ENCODE measurements at regions not wholly inside any gene's neighbourhood (a gene's known extent, or its start where the extent isn't known, plus 50 kb on each side); places are given as distances from the start of the nearest gene placed in this dataset.
A peak's percentile ranks its signal among the peaks of the same experiment; 100 is the strongest.

DNA sequence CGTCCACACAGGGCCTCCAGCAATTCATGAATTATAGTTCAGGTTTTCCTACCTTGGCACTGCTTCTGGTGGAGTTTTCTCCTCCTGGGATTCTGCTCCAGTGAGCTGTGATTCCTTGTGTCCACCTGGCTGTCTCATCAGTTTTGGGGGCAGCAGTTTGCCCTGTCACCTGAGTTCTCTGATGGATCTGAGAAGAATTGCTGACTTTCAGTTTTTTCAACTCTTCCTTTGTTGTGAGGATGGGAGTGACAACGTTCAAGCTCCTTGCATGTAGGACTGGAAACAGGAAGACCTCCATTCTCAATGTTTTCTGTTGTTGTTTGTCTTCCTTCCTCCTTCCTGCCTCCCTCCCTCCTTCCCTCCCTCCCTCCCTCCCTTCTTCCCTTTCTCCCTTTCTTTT, 359.0 kb downstream of the TSN start:
- DNase-seq (ENCODE audit: low read depth) = no peak
- TF ChIP-seq POLR2A (IDR thresholded peaks at IDR 0.05; ENCODE audit: extremely low read depth, insufficient read length) (no peak), MYC (IDR thresholded peaks at IDR 0.05; ENCODE audit: low read depth, low read length) (no peak), MAX (IDR thresholded peaks at IDR 0.05; ENCODE audit: low read depth, low read length) (no peak)
- TF ChIP-seq, protein P1, sequence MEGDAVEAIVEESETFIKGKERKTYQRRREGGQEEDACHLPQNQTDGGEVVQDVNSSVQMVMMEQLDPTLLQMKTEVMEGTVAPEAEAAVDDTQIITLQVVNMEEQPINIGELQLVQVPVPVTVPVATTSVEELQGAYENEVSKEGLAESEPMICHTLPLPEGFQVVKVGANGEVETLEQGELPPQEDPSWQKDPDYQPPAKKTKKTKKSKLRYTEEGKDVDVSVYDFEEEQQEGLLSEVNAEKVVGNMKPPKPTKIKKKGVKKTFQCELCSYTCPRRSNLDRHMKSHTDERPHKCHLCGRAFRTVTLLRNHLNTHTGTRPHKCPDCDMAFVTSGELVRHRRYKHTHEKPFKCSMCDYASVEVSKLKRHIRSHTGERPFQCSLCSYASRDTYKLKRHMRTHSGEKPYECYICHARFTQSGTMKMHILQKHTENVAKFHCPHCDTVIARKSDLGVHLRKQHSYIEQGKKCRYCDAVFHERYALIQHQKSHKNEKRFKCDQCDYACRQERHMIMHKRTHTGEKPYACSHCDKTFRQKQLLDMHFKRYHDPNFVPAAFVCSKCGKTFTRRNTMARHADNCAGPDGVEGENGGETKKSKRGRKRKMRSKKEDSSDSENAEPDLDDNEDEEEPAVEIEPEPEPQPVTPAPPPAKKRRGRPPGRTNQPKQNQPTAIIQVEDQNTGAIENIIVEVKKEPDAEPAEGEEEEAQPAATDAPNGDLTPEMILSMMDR (IDR thresholded peaks at IDR 0.05; ENCODE audit: low read depth, low read length) = no peak
- no peak overlapping the region for H3K4me3 ChIP-seq (ENCODE audit: low read depth, low read length)

- no peak for DNase-seq (ENCODE audit: low read depth)
- TF ChIP-seq MAX (IDR thresholded peaks at IDR 0.05; ENCODE audit: low read depth, low read length) = no peak
- no peak overlapping the region for H3K4me3 ChIP-seq (ENCODE audit: low read depth, low read length)
Measured at GRCh38 chr2:122117371-122117770, 361.9 kb downstream of the TSN start.

- no peak overlapping the region for H3K4me3 ChIP-seq (ENCODE audit: low read depth, low read length)
- no peak for TF ChIP-seq MAX (IDR thresholded peaks at IDR 0.05; ENCODE audit: low read depth, low read length)
- TF ChIP-seq MYC (IDR thresholded peaks at IDR 0.05; ENCODE audit: low read depth, low read length) = no peak
- TF ChIP-seq, protein P1 (IDR thresholded peaks at IDR 0.05; ENCODE audit: low read depth, low read length) = no peak
- TF ChIP-seq POLR2A (IDR thresholded peaks at IDR 0.05; ENCODE audit: extremely low read depth, insufficient read length) = no peak
- no peak for DNase-seq (ENCODE audit: low read depth)
Measured at GRCh38 chr2:122129399-122129798, 373.9 kb downstream of the TSN start.

DNA sequence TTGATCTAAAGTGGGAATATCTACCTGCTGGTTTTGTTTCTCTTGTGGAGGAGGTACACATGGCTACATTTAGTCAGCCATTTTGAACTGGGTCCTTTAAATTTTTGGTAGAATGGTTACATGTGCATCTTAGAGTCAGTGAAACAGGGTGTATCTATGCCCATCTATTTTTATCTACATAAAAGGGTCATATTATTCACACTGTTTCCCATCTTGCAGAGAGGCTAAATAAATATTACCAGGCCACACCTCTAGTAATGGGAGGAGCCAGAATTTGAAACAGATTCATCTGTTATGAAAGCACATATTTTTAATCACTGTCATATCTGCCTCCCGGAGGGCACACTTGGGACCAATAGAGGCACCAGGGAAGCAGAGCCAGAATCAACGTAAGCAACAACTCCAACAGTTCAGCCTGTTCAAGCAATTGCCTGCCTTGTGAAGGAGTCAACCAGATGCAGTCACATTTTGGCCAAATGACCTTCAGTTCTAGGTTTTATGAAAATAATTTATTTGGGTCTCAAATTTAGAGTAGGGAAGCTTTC, 376.8 kb downstream of the TSN start:
- DNase-seq (ENCODE audit: low read depth) = no peak
- no peak overlapping the region for H3K4me3 ChIP-seq (ENCODE audit: low read depth, low read length)
- no peak for TF ChIP-seq MYC (IDR thresholded peaks at IDR 0.05; ENCODE audit: low read depth, low read length)
- TF ChIP-seq POLR2A (IDR thresholded peaks at IDR 0.05; ENCODE audit: extremely low read depth, insufficient read length) = no peak
- TF ChIP-seq, protein P1 (IDR thresholded peaks at IDR 0.05; ENCODE audit: low read depth, low read length) = no peak
- no peak for TF ChIP-seq MAX (IDR thresholded peaks at IDR 0.05; ENCODE audit: low read depth, low read length)

GRCh38 chr2:122135021-122135937, 379.8 kb downstream of the TSN start:
- no peak overlapping the region for H3K4me3 ChIP-seq (ENCODE audit: low read depth, low read length)
- DNase-seq (ENCODE audit: low read depth) = no peak
- TF ChIP-seq MYC (IDR thresholded peaks at IDR 0.05; ENCODE audit: low read depth, low read length) = no peak
- TF ChIP-seq, protein P1 (IDR thresholded peaks at IDR 0.05; ENCODE audit: low read depth, low read length) = no peak
- TF ChIP-seq MAX (IDR thresholded peaks at IDR 0.05; ENCODE audit: low read depth, low read length) = no peak
- TF ChIP-seq POLR2A (IDR thresholded peaks at IDR 0.05; ENCODE audit: extremely low read depth, insufficient read length) = no peak

DNA sequence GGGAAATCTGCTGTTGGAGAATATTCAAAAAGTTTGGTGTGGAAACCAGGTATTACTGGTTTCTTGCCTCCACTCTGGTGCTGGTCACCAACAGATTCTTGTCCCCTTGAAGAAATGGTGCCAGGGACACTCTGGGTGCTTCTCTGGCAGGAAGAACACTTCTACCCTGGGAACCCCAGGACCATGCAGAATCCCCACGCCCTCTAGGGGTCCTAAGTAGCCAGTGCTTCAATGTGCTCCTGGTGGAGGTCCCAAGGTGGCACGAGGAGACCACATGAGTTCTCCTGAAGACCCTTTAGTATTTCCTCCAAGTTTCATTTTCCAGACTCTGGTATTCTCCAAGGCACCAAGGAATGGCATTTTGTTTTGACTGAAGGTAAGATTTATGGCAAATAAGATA, 380.6 kb downstream of the TSN start:
- DNase-seq (ENCODE audit: low read depth) = peak; percentile 41
- H3K4me3 ChIP-seq (ENCODE audit: low read depth, low read length) = no peak overlapping the region
- TF ChIP-seq MAX (IDR thresholded peaks at IDR 0.05; ENCODE audit: low read depth, low read length) = no peak
- TF ChIP-seq, protein P1 (IDR thresholded peaks at IDR 0.05; ENCODE audit: low read depth, low read length) = peak; percentile 69
